ENCODE measurements at regions not wholly inside any gene's neighbourhood (a gene's known extent, or its start where the extent isn't known, plus 50 kb on each side); places are given as distances from the start of the nearest gene placed in this dataset.
"Not testable (repeated sequence)": the region's sequence is repeated elsewhere in the genome, so short reads cannot be mapped to it uniquely, and the experiment has no call there.

GRCh38 chr7:24444666-24445440 lies 128.4 kb upstream of the PALS2 start:
- no peaks in the 10 kb centered on the region for H3K79me2 ChIP-seq (ENCODE audit: control insufficient read depth, insufficient read depth, low read length)
- no peaks in the 10 kb centered on the region for H3K36me3 ChIP-seq (ENCODE audit: control insufficient read depth, insufficient read depth, low read length)
- H3K4me3 ChIP-seq (replicated peaks in 1 of 4; ENCODE audit: control extremely low read depth in 1 of 4, insufficient read depth in 1 of 4, low read depth in 3 of 4, low read length in 4 of 4): no peak overlapping the region
- no peak for DNase-seq (ENCODE audit: low read depth in 2 of 2)
- H3K27ac ChIP-seq (ENCODE audit: insufficient read depth, low read length): no peak overlapping the region
- H3K4me2 ChIP-seq (ENCODE audit: extremely low read depth, insufficient read depth, low read length): no peak overlapping the region
- H3K27me3 ChIP-seq (ENCODE audit: control insufficient read depth, insufficient read depth, low read length): no peaks in the 10 kb centered on the region
- no peaks in the 10 kb centered on the region for H3K9me3 ChIP-seq (ENCODE audit: control insufficient read depth, insufficient read depth, low read depth, low read length)
- TF ChIP-seq CTCF (conservative IDR thresholded peaks at IDR 0.05 in 1 of 2, IDR thresholded peaks at IDR 0.05 in 1 of 2; ENCODE audit: low read depth in 1 of 2, low read length in 2 of 2) (no peak), EZH2 (IDR thresholded peaks at IDR 0.05; ENCODE audit: low read length, missing control alignments) (no peak)
- H4K20me1 ChIP-seq (ENCODE audit: control insufficient read depth, extremely low read depth, insufficient read depth, low read length): no peaks in the 10 kb centered on the region
- H2AFZ ChIP-seq (ENCODE audit: low read length): no peak overlapping the region
- H3K4me1 ChIP-seq (ENCODE audit: control insufficient read depth, extremely low read depth, insufficient read depth, low read length): no peaks in the 10 kb centered on the region
- no peak overlapping the region for H3K9ac ChIP-seq (ENCODE audit: insufficient read depth, low read length)

DNA sequence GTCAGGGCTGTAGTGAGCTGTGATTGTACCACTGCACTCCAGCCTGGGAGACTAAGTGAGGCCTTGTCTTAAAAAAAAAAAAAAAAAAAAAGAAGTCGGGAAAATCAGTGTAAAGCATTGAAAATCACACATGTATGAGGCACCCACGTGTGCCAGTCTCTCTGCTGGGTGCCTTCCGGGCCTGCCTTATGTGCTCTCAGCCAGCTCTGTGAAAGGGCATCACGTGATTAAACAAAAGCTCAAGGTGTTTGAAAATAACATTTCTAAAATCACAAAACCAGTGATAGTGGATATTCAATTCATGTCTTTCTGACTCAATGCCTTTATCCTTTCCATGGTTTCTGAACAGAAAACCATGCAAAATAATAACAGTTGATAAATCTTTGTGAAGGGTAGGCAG lies 125.2 kb upstream of the PALS2 start:
- no peaks in the 10 kb centered on the region for H3K79me2 ChIP-seq (ENCODE audit: control insufficient read depth, insufficient read depth, low read length)
- H3K9ac ChIP-seq (ENCODE audit: insufficient read depth, low read length): no peak overlapping the region
- no peak overlapping the region for H2AFZ ChIP-seq (ENCODE audit: low read length)
- H3K4me3 ChIP-seq (replicated peaks in 1 of 4; ENCODE audit: control extremely low read depth in 1 of 4, insufficient read depth in 1 of 4, low read depth in 3 of 4, low read length in 4 of 4): no peak overlapping the region
- no peaks in the 10 kb centered on the region for H3K36me3 ChIP-seq (ENCODE audit: control insufficient read depth, insufficient read depth, low read length)
- no peak overlapping the region for H3K27ac ChIP-seq (ENCODE audit: insufficient read depth, low read length)
- no peaks in the 10 kb centered on the region for H4K20me1 ChIP-seq (ENCODE audit: control insufficient read depth, extremely low read depth, insufficient read depth, low read length)
- no peak overlapping the region for H3K4me2 ChIP-seq (ENCODE audit: extremely low read depth, insufficient read depth, low read length)
- no peak for TF ChIP-seq CTCF (conservative IDR thresholded peaks at IDR 0.05 in 1 of 2, IDR thresholded peaks at IDR 0.05 in 1 of 2; ENCODE audit: low read depth in 1 of 2, low read length in 2 of 2)
- TF ChIP-seq EZH2 (IDR thresholded peaks at IDR 0.05; ENCODE audit: low read length, missing control alignments): no peak
- no peak for DNase-seq (ENCODE audit: low read depth in 2 of 2)
- H3K9me3 ChIP-seq (ENCODE audit: control insufficient read depth, insufficient read depth, low read depth, low read length): no peaks in the 10 kb centered on the region
- no peaks in the 10 kb centered on the region for H3K4me1 ChIP-seq (ENCODE audit: control insufficient read depth, extremely low read depth, insufficient read depth, low read length)
- no peaks in the 10 kb centered on the region for H3K27me3 ChIP-seq (ENCODE audit: control insufficient read depth, insufficient read depth, low read length)

DNA sequence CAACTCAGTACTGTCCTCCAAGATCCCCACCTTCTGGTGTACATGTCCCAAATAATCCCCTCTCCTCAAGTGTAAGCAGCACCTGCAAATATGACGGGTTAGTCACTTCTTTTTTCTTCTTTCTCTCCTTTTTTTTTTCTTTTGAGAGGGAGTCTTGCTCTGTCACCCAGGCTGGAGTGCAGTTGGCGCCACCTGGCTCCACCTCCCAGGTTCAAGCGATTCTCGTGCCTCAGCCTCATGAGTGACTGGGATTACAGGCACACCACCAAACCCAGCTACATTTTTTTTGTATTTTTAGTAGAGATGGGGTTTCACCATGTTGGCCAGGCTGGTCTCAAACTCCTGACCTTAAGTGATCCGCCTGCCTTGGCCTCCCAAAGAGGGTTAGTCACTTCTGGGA lies 123.8 kb upstream of the PALS2 start:
- H3K79me2 ChIP-seq (ENCODE audit: control insufficient read depth, insufficient read depth, low read length); H3K27ac ChIP-seq (ENCODE audit: insufficient read depth, low read length); H4K20me1 ChIP-seq (ENCODE audit: control insufficient read depth, extremely low read depth, insufficient read depth, low read length); H3K4me3 ChIP-seq (replicated peaks in 1 of 4; ENCODE audit: control extremely low read depth in 1 of 4, insufficient read depth in 1 of 4, low read depth in 3 of 4, low read length in 4 of 4); H3K4me1 ChIP-seq (ENCODE audit: control insufficient read depth, extremely low read depth, insufficient read depth, low read length); H3K27me3 ChIP-seq (ENCODE audit: control insufficient read depth, insufficient read depth, low read length); H3K9ac ChIP-seq (ENCODE audit: insufficient read depth, low read length); H3K4me2 ChIP-seq (ENCODE audit: extremely low read depth, insufficient read depth, low read length); H3K36me3 ChIP-seq (ENCODE audit: control insufficient read depth, insufficient read depth, low read length); H3K9me3 ChIP-seq (ENCODE audit: control insufficient read depth, insufficient read depth, low read depth, low read length); DNase-seq (ENCODE audit: low read depth in 2 of 2); H2AFZ ChIP-seq (ENCODE audit: low read length): not testable (repeated sequence)

Measured in fibroblast of lung (primary cell).